HCT116 (cell line): ENCODE measurements at regions not wholly inside any gene's neighbourhood (a gene's known extent, or its start where the extent isn't known, plus 50 kb on each side); places are given as distances from the start of the nearest gene placed in this dataset.

Source experiments
- CTCF ChIP-seq, 3 experiments: fragments of 200-600 bp in 1 of 3; sonication (generic) in 1 of 3; IDR thresholded peaks in 2 of 3; conservative IDR thresholded peaks in 1 of 3; 2 replicates each; pipeline ENCODE4 v1.5.1; 2012 to 2017; ENCODE audit warnings: low read depth in 2 of 3, low read length in 2 of 3, antibody characterized with exemption in 1 of 3, borderline replicate concordance in 1 of 3, control low read depth in 1 of 3, mild to moderate bottlenecking in 1 of 3, mixed read lengths in 1 of 3, mixed run types in 1 of 3, moderate library complexity in 1 of 3; ENCODE audit not compliant: insufficient read depth in 1 of 3
- EZH2phosphoT487 ChIP-seq: fragments of 200-600 bp; IDR thresholded peaks from 2 replicates; pipeline ENCODE4 v1.6.1; 2018; ENCODE audit warnings: antibody characterized with exemption, borderline replicate concordance
- JUND ChIP-seq: IDR thresholded peaks from 2 replicates; pipeline ENCODE4 v1.6.1; 2012
- MAX ChIP-seq: IDR thresholded peaks from 2 replicates; pipeline ENCODE4 v1.6.1; 2012
- POLR2A ChIP-seq: IDR thresholded peaks from 2 replicates; pipeline ENCODE4 v1.7.0; 2011; ENCODE audit warnings: borderline replicate concordance; ENCODE audit not compliant: insufficient read depth, insufficient read length; ENCODE audit errors: extremely low read depth
- RAD21 ChIP-seq: IDR thresholded peaks from 2 replicates; pipeline ENCODE4 v1.6.1; 2012; ENCODE audit warnings: low read depth, mild to moderate bottlenecking
- REST ChIP-seq: IDR thresholded peaks from 2 replicates; pipeline ENCODE4 v1.6.1; 2012; ENCODE audit warnings: low read depth
- SIN3A ChIP-seq: IDR thresholded peaks from 2 replicates; pipeline ENCODE4 v1.6.1; 2012; ENCODE audit warnings: low read depth
- YY1 ChIP-seq: IDR thresholded peaks from 2 replicates; pipeline ENCODE4 v1.6.1; 2011; ENCODE audit warnings: low read length, low read depth, moderate library complexity, mild to moderate bottlenecking; ENCODE audit not compliant: insufficient replicate concordance; ENCODE audit errors: extremely low read depth

GRCh38 chr2:60649721-60650120, 96.3 kb upstream of the BCL11A start:
- TF ChIP-seq REST (no peak), CTCF (IDR thresholded peaks at IDR 0.05 in 2 of 3, conservative IDR thresholded peaks at IDR 0.05 in 1 of 3; ENCODE audit: borderline replicate concordance in 1 of 3, insufficient read depth in 1 of 3, low read depth in 2 of 3, low read length in 2 of 3) (no peak), POLR2A (no peak), MAX (no peak), SIN3A (no peak), RAD21 (no peak), JUND (no peak), YY1 (no peak), EZH2phosphoT487 (no peak)
